ENCODE measurements at regions not wholly inside any gene's neighbourhood (a gene's known extent, or its start where the extent isn't known, plus 50 kb on each side); places are given as distances from the start of the nearest gene placed in this dataset.

DNA sequence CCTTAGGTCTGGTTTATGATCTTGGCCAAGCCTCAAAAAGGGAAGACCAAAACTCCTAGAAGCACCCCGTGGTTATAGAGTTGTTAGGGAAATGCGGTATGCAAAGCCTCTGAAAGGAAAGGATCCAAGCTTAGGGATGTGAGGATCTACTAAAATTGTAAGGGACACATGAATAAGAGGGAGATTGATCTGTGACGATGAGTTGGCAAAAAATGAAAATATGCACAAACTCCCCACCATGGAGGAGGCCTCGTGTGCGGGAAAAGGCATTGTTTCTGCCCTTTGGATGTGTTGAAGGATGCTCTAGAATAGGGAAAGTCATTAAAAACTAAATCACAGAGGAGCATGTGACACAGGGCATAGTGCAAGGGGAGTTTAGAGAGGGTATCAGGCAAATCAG, 88.7 kb upstream of the UBL3 start:
- Histone ChIP-seq H3K4me2 (no peak overlapping the region), H3K79me2 (ENCODE audit: insufficient read depth) (no peaks in the 10 kb centered on the region), H3K27ac (ENCODE audit: low read depth in 2 of 2, low read length in 1 of 2) (no peak overlapping the region), H3K4me3 (ENCODE audit: low read depth in 2 of 2, low read length in 1 of 2) (no peak overlapping the region), H3F3A (replicated peaks; ENCODE audit: insufficient read depth) (no peaks in the 10 kb centered on the region), H3K9me3 (no peaks in the 10 kb centered on the region), H3K9ac (no peak overlapping the region), H3K4me1 (ENCODE audit: control insufficient read depth in 1 of 2, insufficient read depth in 2 of 2, low read depth in 1 of 2, low read length in 1 of 2) (no peaks in the 10 kb centered on the region; a peak in 1 of 4 replicates), H3K27me3 (ENCODE audit: insufficient read depth) (no peaks in the 10 kb centered on the region; the same call in 1 of the 2 replicates), H2AFZ (ENCODE audit: low read depth) (no peak overlapping the region), H3K9me2 (no peaks in the 10 kb centered on the region), H3K36me3 (replicated peaks in 1 of 2; ENCODE audit: control insufficient read depth in 1 of 2, insufficient read depth in 2 of 2, low read length in 1 of 2) (no peaks in the 10 kb centered on the region), H4K20me1 (ENCODE audit: insufficient read depth) (no peaks in the 10 kb centered on the region)
- no peak for TF ChIP-seq ELF1 (IDR thresholded peaks at IDR 0.05)
- TF ChIP-seq RAD21 (IDR thresholded peaks at IDR 0.05; ENCODE audit: low read length): no peak
- TF ChIP-seq, protein P1, sequence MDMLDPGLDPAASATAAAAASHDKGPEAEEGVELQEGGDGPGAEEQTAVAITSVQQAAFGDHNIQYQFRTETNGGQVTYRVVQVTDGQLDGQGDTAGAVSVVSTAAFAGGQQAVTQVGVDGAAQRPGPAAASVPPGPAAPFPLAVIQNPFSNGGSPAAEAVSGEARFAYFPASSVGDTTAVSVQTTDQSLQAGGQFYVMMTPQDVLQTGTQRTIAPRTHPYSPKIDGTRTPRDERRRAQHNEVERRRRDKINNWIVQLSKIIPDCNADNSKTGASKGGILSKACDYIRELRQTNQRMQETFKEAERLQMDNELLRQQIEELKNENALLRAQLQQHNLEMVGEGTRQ (IDR thresholded peaks at IDR 0.05; ENCODE audit: borderline replicate concordance, low read depth, low read length): no peak
- no peak for TF ChIP-seq FOXM1 (IDR thresholded peaks at IDR 0.05; ENCODE audit: low read depth)
- no peak for TF ChIP-seq EP300 (IDR thresholded peaks at IDR 0.05; ENCODE audit: borderline replicate concordance in 1 of 2, low read depth in 1 of 2, low read length in 1 of 2)
- TF ChIP-seq, protein P2, sequence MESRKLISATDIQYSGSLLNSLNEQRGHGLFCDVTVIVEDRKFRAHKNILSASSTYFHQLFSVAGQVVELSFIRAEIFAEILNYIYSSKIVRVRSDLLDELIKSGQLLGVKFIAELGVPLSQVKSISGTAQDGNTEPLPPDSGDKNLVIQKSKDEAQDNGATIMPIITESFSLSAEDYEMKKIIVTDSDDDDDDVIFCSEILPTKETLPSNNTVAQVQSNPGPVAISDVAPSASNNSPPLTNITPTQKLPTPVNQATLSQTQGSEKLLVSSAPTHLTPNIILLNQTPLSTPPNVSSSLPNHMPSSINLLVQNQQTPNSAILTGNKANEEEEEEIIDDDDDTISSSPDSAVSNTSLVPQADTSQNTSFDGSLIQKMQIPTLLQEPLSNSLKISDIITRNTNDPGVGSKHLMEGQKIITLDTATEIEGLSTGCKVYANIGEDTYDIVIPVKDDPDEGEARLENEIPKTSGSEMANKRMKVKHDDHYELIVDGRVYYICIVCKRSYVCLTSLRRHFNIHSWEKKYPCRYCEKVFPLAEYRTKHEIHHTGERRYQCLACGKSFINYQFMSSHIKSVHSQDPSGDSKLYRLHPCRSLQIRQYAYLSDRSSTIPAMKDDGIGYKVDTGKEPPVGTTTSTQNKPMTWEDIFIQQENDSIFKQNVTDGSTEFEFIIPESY (IDR thresholded peaks at IDR 0.05; ENCODE audit: borderline replicate concordance, low read depth): no peak
- TF ChIP-seq RXRA (IDR thresholded peaks at IDR 0.05; ENCODE audit: borderline replicate concordance, low read depth): no peak
- 56% methylated on average over 5 of the region's 5 CpGs for WGBS (ENCODE audit: low lambda C conversion rate)
- ChIA-PET POLR2A (no interaction called here), CTCF (no interaction called here)
- no peak for DNase-seq

DNA sequence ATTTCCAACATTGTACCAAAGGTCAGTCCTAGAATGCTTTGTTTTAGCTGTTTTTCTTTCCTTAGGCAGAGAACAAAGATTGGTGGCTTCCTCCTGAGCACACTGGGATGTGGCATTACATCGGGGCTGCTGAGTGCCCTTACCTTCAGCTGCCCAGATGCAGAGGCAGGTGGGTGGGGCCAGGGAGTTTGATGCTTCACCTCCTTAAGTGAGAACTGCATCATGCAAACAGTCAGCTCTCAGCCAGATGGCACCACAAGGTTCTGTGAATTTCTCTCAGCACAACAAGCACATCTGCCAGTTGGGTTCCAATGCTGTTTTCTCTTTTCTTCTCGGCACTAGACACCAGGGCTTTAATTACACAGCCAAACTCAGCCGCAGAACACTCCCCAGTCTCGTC, 87.4 kb upstream of the UBL3 start:
- ChIA-PET CTCF (interaction anchor here (1.6 kb wide), 1 partner anchor 13 kb away, joined by 4 read pairs; no protein-coding TSS in a partner anchor), POLR2A (no interaction called here)
- no peak for TF ChIP-seq FOXJ3 (CRISPR knock-in tag; IDR thresholded peaks at IDR 0.05)
- TF ChIP-seq GABPA (IDR thresholded peaks at IDR 0.05; ENCODE audit: low read depth): no peak
- TF ChIP-seq RAD21 (IDR thresholded peaks at IDR 0.05; ENCODE audit: low read length): no peak
- TF ChIP-seq EP300 (IDR thresholded peaks at IDR 0.05; ENCODE audit: borderline replicate concordance in 1 of 2, low read depth in 1 of 2, low read length in 1 of 2): no peak
- TF ChIP-seq, protein P3, sequence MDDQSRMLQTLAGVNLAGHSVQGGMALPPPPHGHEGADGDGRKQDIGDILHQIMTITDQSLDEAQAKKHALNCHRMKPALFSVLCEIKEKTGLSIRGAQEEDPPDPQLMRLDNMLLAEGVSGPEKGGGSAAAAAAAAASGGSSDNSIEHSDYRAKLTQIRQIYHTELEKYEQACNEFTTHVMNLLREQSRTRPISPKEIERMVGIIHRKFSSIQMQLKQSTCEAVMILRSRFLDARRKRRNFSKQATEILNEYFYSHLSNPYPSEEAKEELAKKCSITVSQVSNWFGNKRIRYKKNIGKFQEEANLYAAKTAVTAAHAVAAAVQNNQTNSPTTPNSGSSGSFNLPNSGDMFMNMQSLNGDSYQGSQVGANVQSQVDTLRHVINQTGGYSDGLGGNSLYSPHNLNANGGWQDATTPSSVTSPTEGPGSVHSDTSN (IDR thresholded peaks at IDR 0.05): no peak
- no peak for TF ChIP-seq GATA2 (CRISPR knock-in tag; IDR thresholded peaks at IDR 0.05)
- TF ChIP-seq FOSL2 (IDR thresholded peaks at IDR 0.05; ENCODE audit: borderline replicate concordance, low read depth): no peak
- TF ChIP-seq TAF1 (IDR thresholded peaks at IDR 0.05; ENCODE audit: borderline replicate concordance, low read depth, low read length): no peak
- TF ChIP-seq ELF1 (IDR thresholded peaks at IDR 0.05): no peak
- no peak for TF ChIP-seq SMC3 (IDR thresholded peaks at IDR 0.05; ENCODE audit: low read depth, low read length)
- TF ChIP-seq TEAD4 (IDR thresholded peaks at IDR 0.05; ENCODE audit: borderline replicate concordance, insufficient read depth): no peak
- no peak for TF ChIP-seq RXRA (IDR thresholded peaks at IDR 0.05; ENCODE audit: borderline replicate concordance, low read depth)
- no peak for TF ChIP-seq EZH2phosphoT487 (IDR thresholded peaks at IDR 0.05; ENCODE audit: borderline replicate concordance, low read depth)
- no peak for TF ChIP-seq JUND (IDR thresholded peaks at IDR 0.05)
- no peak for TF ChIP-seq NFIC (IDR thresholded peaks at IDR 0.05; ENCODE audit: borderline replicate concordance)
- Histone ChIP-seq H3K36me3 (replicated peaks in 1 of 2; ENCODE audit: control insufficient read depth in 1 of 2, insufficient read depth in 2 of 2, low read length in 1 of 2) (no peaks in the 10 kb centered on the region), H2AFZ (ENCODE audit: low read depth) (no peak overlapping the region), H3K4me1 (ENCODE audit: control insufficient read depth in 1 of 2, insufficient read depth in 2 of 2, low read depth in 1 of 2, low read length in 1 of 2) (no peaks in the 10 kb centered on the region; a peak in 1 of 4 replicates), H3K4me2 (no peak overlapping the region), H3K27me3 (ENCODE audit: insufficient read depth) (no peaks in the 10 kb centered on the region; the same call in 1 of the 2 replicates), H3F3A (replicated peaks; ENCODE audit: insufficient read depth) (no peaks in the 10 kb centered on the region), H4K20me1 (ENCODE audit: insufficient read depth) (no peaks in the 10 kb centered on the region), H3K79me2 (ENCODE audit: insufficient read depth) (no peaks in the 10 kb centered on the region), H3K9me2 (no peaks in the 10 kb centered on the region), H3K9me3 (no peaks in the 10 kb centered on the region), H3K27ac (ENCODE audit: low read depth in 2 of 2, low read length in 1 of 2) (no peak overlapping the region), H3K4me3 (ENCODE audit: low read depth in 2 of 2, low read length in 1 of 2) (no peak overlapping the region), H3K9ac (no peak overlapping the region)
- no peak for DNase-seq
- WGBS (ENCODE audit: low lambda C conversion rate): 37% methylated on average over 3 of the region's 4 CpGs

All from SK-N-SH (cell line).